H1 (cell line): ENCODE measurements at regions not wholly inside any gene's neighbourhood (a gene's known extent, or its start where the extent isn't known, plus 50 kb on each side); places are given as distances from the start of the nearest gene placed in this dataset.

Experiments
- CTCF ChIA-PET: fragments of 300-600 bp; sonication (Branson Sonifier 250); formaldehyde crosslinking; loops from one replicate; lab custom pipeline; 2021; ENCODE audit not compliant: partially characterized antibody; lab: Charles Lee
- POLR2A ChIA-PET: fragments of 300-600 bp; sonication (Branson Sonifier 250); formaldehyde crosslinking; loops from one replicate; lab custom pipeline; 2021; ENCODE audit warnings: inconsistent platforms; ENCODE audit not compliant: partially characterized antibody; lab: Charles Lee
- DNase-seq, 2 experiments: peaks; one replicate each; pipeline versions ENCODE4 v3.0.0 to v3.0.0-alpha.2; 2010 to 2022; ENCODE audit warnings: low spot score in 2 of 2, low read depth in 1 of 2, mixed read lengths in 1 of 2
- FAIRE-seq: peaks from 2 replicates; lab custom pipeline; 2011; peaks lifted over from hg19 to GRCh38; lab: Jason Lieb, UNC
- H2AFZ ChIP-seq: 2 replicates; pipeline ENCODE4 v1.8.1; 2012; ENCODE audit warnings: low read length, inconsistent platforms
- H2AK5ac ChIP-seq: 2 replicates; pipeline ENCODE4 v1.6.1; 2013; ENCODE audit warnings: low read depth, low read length
- H2BK120ac ChIP-seq: replicated peaks from 2 replicates; pipeline ENCODE3; 2013; ENCODE audit warnings: low read depth, low read length, inconsistent platforms
- H2BK12ac ChIP-seq: 2 replicates; pipeline ENCODE4 v1.6.1; 2013; ENCODE audit warnings: low read depth, low read length
- H2BK15ac ChIP-seq: 2 replicates; pipeline ENCODE4 v1.6.1; 2013; ENCODE audit warnings: low read length
- H2BK20ac ChIP-seq: 2 replicates; pipeline ENCODE4 v1.6.1; 2013; ENCODE audit warnings: low read length
- H2BK5ac ChIP-seq: 2 replicates; pipeline ENCODE4 v1.6.1; 2013; ENCODE audit warnings: low read depth, low read length
- H3K14ac ChIP-seq: 2 replicates; pipeline ENCODE4 v1.6.1; 2013; ENCODE audit warnings: inconsistent platforms; ENCODE audit not compliant: insufficient read length
- H3K18ac ChIP-seq: 2 replicates; pipeline ENCODE4 v1.6.1; 2013; ENCODE audit warnings: low read length; ENCODE audit errors: extremely low read depth
- H3K23ac ChIP-seq: 2 replicates; pipeline ENCODE4 v1.6.1; 2013; ENCODE audit warnings: inconsistent platforms; ENCODE audit not compliant: insufficient read length
- H3K23me2 ChIP-seq: 2 replicates; pipeline ENCODE4 v1.6.1; 2013; ENCODE audit warnings: low read depth, low read length
- H3K27ac ChIP-seq: 2 replicates; pipeline ENCODE4 v1.6.1; 2011; ENCODE audit warnings: low read depth, low read length, inconsistent platforms
- H3K27me3 ChIP-seq, 4 experiments: replicated peaks in 1 of 4; 1 replicate in 1 of 4; 2 replicates in 3 of 4; pipeline versions ENCODE4 v1.6.1 to v1.8.1; 2011 to 2013; ENCODE audit warnings: low read length in 3 of 4, mild to moderate bottlenecking in 3 of 4, inconsistent platforms in 2 of 4, mixed read lengths in 2 of 4, moderate library complexity in 1 of 4; ENCODE audit not compliant: control insufficient read depth in 3 of 4, insufficient read depth in 3 of 4; ENCODE audit errors: extremely low read depth in 1 of 4
- H3K36me3 ChIP-seq, 4 experiments: 2 replicates each; pipeline versions ENCODE4 v1.6.1 to v1.8.1; 2011 to 2013; ENCODE audit warnings: mild to moderate bottlenecking in 4 of 4, low read length in 3 of 4, moderate library complexity in 2 of 4, control low read depth in 1 of 4, inconsistent platforms in 1 of 4; ENCODE audit not compliant: insufficient read depth in 4 of 4, control insufficient read depth in 2 of 4
- H3K4ac ChIP-seq: replicated peaks from 2 replicates; pipeline ENCODE3; 2013; ENCODE audit warnings: low read length, low read depth, mixed read lengths, inconsistent platforms; ENCODE audit not compliant: insufficient read length
- H3K4me1 ChIP-seq, 4 experiments: replicated peaks in 1 of 4; 1 replicate in 1 of 4; 2 replicates in 3 of 4; pipeline versions ENCODE4 v1.6.1 to v1.8.1; 2011 to 2013; ENCODE audit warnings: low read length in 3 of 4, inconsistent platforms in 2 of 4, mixed read lengths in 1 of 4; ENCODE audit not compliant: insufficient read depth in 4 of 4, control insufficient read depth in 3 of 4
- H3K4me2 ChIP-seq, 2 experiments: 2 replicates each; pipeline versions ENCODE4 v1.6.1 to v1.8.1; 2011 to 2013; ENCODE audit warnings: low read depth in 2 of 2, low read length in 2 of 2, control low read depth in 1 of 2, inconsistent platforms in 1 of 2, mild to moderate bottlenecking in 1 of 2; ENCODE audit not compliant: insufficient read depth in 1 of 2
- H3K4me3 ChIP-seq, 4 experiments: fragments of 200-600, 300-600 bp in 1 of 4; sonication (generic), shearing (Covaris generic), sonication (Bioruptor Twin) in 1 of 4; 2 replicates each; pipeline versions ENCODE4 v1.5.1 to v1.8.1; 2011 to 2016; ENCODE audit warnings: low read length in 4 of 4, low read depth in 3 of 4, control low read depth in 2 of 4, inconsistent platforms in 2 of 4, mild to moderate bottlenecking in 2 of 4, mixed read lengths in 1 of 4, moderate library complexity in 1 of 4; ENCODE audit not compliant: insufficient read depth in 2 of 4; ENCODE audit errors: extremely low read depth in 1 of 4
- H3K56ac ChIP-seq: replicated peaks from 2 replicates; pipeline ENCODE3; 2013; ENCODE audit warnings: low read depth, mild to moderate bottlenecking, mixed read lengths, low read length, inconsistent platforms; ENCODE audit not compliant: insufficient read length
- H3K79me1 ChIP-seq: 2 replicates; pipeline ENCODE4 v1.6.1; 2013; ENCODE audit warnings: low read depth, low read length, control low read depth
- H3K79me2 ChIP-seq, 2 experiments: 2 replicates each; pipeline versions ENCODE4 v1.6.1 to v1.8.1; 2012 to 2013; ENCODE audit warnings: low read length in 2 of 2, mild to moderate bottlenecking in 2 of 2, inconsistent platforms in 1 of 2; ENCODE audit not compliant: insufficient read depth in 2 of 2, control insufficient read depth in 1 of 2
- H3K9ac ChIP-seq, 4 experiments: replicated peaks in 1 of 4; 1 replicate in 1 of 4; 2 replicates in 3 of 4; pipeline versions ENCODE4 v1.6.1 to v1.8.1; 2011 to 2013; ENCODE audit warnings: low read depth in 3 of 4, low read length in 3 of 4, control low read depth in 2 of 4, mild to moderate bottlenecking in 2 of 4, moderate library complexity in 2 of 4, inconsistent platforms in 1 of 4; ENCODE audit errors: extremely low read depth in 1 of 4
- H3K9me3 ChIP-seq, 2 experiments: 2 replicates each; pipeline versions ENCODE4 v1.6.1 to v1.8.1; 2012 to 2013; ENCODE audit warnings: mild to moderate bottlenecking in 2 of 2, moderate library complexity in 2 of 2, control low read depth in 1 of 2, inconsistent platforms in 1 of 2, low read depth in 1 of 2, low read length in 1 of 2, mixed read lengths in 1 of 2; ENCODE audit not compliant: insufficient read depth in 2 of 2
- H4K20me1 ChIP-seq, 2 experiments: replicated peaks in 1 of 2; 2 replicates each; pipeline versions ENCODE3 to v1.8.1; 2011 to 2013; ENCODE audit warnings: inconsistent platforms in 2 of 2, low read length in 2 of 2, mild to moderate bottlenecking in 1 of 2; ENCODE audit not compliant: insufficient read depth in 2 of 2, control insufficient read depth in 1 of 2
- H4K5ac ChIP-seq: 2 replicates; pipeline ENCODE4 v1.6.1; 2013; ENCODE audit warnings: low read length, low read depth, mixed read lengths, inconsistent platforms; ENCODE audit not compliant: insufficient read length
- H4K8ac ChIP-seq: 2 replicates; pipeline ENCODE4 v1.8.0; 2013; ENCODE audit warnings: mild to moderate bottlenecking, moderate library complexity, low read length, inconsistent platforms; ENCODE audit not compliant: insufficient read depth; ENCODE audit errors: extremely low read depth
- H4K91ac ChIP-seq: replicated peaks from 2 replicates; pipeline ENCODE3; 2013; ENCODE audit warnings: low read length, mixed read lengths, inconsistent platforms; ENCODE audit not compliant: insufficient read length
- BRCA1 ChIP-seq: IDR thresholded peaks from 2 replicates; pipeline ENCODE4 v1.6.1; 2012; ENCODE audit warnings: low read depth, low read length, improper control_type of control experiment
- CHD1 ChIP-seq: IDR thresholded peaks from 2 replicates; pipeline ENCODE4 v1.6.1; 2012; ENCODE audit warnings: low read depth, low read length, improper control_type of control experiment
- FOSL1 ChIP-seq: IDR thresholded peaks from 2 replicates; pipeline ENCODE4 v1.6.1; 2011; ENCODE audit warnings: mild to moderate bottlenecking, low read depth, low read length, moderate library complexity; ENCODE audit not compliant: insufficient read depth
- GTF2F1 ChIP-seq: IDR thresholded peaks from 2 replicates; pipeline ENCODE4 v1.6.1; 2012; ENCODE audit warnings: low read depth, low read length, improper control_type of control experiment, borderline replicate concordance

DNA sequence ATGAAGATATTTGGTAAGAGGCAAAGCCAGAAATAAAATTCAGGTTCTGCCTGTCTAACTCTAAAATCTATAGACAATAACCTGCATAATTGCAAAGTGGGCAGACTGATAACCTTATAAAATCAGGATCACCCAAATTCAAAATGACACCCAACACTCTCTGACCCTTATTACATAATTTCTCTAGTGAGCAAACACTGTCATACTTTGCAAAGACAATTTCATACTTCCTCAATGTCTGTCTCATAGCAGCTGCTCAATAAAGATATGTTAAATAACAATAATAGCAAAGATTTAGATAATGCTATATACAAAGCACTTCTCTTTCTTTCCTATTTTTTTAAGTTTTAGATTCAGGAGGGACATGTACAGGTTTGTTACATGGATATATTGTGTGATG lies 118.5 kb downstream of the UCHL5 start:
- no peaks in the 10 kb centered on the region for H3K79me2 ChIP-seq
- H4K91ac ChIP-seq = no peak overlapping the region
- H3K4me3 ChIP-seq = no peak overlapping the region
- H3K18ac ChIP-seq = no peak overlapping the region
- ChIA-PET POLR2A (no interaction called here), CTCF (no interaction called here)
- H3K4me2 ChIP-seq = no peak overlapping the region
- H3K23ac ChIP-seq = no peak overlapping the region
- no peak for DNase-seq
- H3K4ac ChIP-seq = no peak overlapping the region
- no peaks in the 10 kb centered on the region for H3K9me3 ChIP-seq
- H4K20me1 ChIP-seq = no peaks in the 10 kb centered on the region
- H3K14ac ChIP-seq = no peak overlapping the region
- no peak overlapping the region for H3K27ac ChIP-seq
- H2BK15ac ChIP-seq = no peak overlapping the region
- no peaks in the 10 kb centered on the region for H3K4me1 ChIP-seq
- H3K56ac ChIP-seq = no peak overlapping the region
- H4K8ac ChIP-seq = no peak overlapping the region
- no peak overlapping the region for H2BK5ac ChIP-seq
- no peaks in the 10 kb centered on the region for H3K27me3 ChIP-seq
- H4K5ac ChIP-seq = no peak overlapping the region
- H3K9ac ChIP-seq = no peak overlapping the region
- H2BK120ac ChIP-seq = no peak overlapping the region
- H3K23me2 ChIP-seq = no peaks in the 10 kb centered on the region; the same call in 1 of the 2 replicates
- H2BK20ac ChIP-seq = no peak overlapping the region
- no peak for FAIRE-seq
- no peaks in the 10 kb centered on the region for H3K36me3 ChIP-seq
- H2AK5ac ChIP-seq = no peak overlapping the region
- H2AFZ ChIP-seq = no peak overlapping the region
- H2BK12ac ChIP-seq = no peak overlapping the region
- H3K79me1 ChIP-seq = no peaks in the 10 kb centered on the region
- TF ChIP-seq CHD1 (no peak), FOSL1 (no peak), GTF2F1 (no peak), BRCA1 (no peak)
